Heart left ventricle (tissue), 16 donors: ENCODE measurements at regions not wholly inside any gene's neighbourhood (a gene's known extent, or its start where the extent isn't known, plus 50 kb on each side); places are given as distances from the start of the nearest gene placed in this dataset.

ENCODE experiments used
- ATAC-seq, 4 donors: fragments of 200-7000 bp; cut with Tn5 transposase; one replicate each; pipeline ENCODE4 v1.9.1; 2020 to 2022; ENCODE audit warnings: moderate library complexity in 4 of 4, mild to moderate bottlenecking in 3 of 4, moderate number of reproducible peaks in 1 of 4
- DNase-seq, 5 donors: peaks; one replicate each; pipeline ENCODE4 v3.0.0-alpha.2; 2020
- H3K27ac ChIP-seq, 12 donors: fragments of 200-600 bp; sonication (generic) in 4 of 12; one replicate each; pipeline versions ENCODE4 v1.5.0 to v1.8.0; 2016 to 2022; ENCODE audit warnings: mild to moderate bottlenecking in 2 of 12
- H3K27me3 ChIP-seq, 9 donors: fragments of 200-600 bp; sonication (generic) in 2 of 9; one replicate each; pipeline versions ENCODE4 v1.5.1 to v1.8.0; 2016 to 2022; ENCODE audit warnings: mild to moderate bottlenecking in 3 of 9
- H3K36me3 ChIP-seq, 9 donors: fragments of 200-600 bp; sonication (generic) in 2 of 9; one replicate each; pipeline versions ENCODE4 v1.5.0 to v1.8.0; 2018 to 2022; ENCODE audit warnings: mild to moderate bottlenecking in 2 of 9
- H3K4me1 ChIP-seq, 12 donors: fragments of 200-600 bp; sonication (generic) in 4 of 12; one replicate each; pipeline versions ENCODE4 v1.5.0 to v1.8.0; 2016 to 2022; ENCODE audit warnings: mild to moderate bottlenecking in 3 of 12
- H3K4me3 ChIP-seq, 12 donors: fragments of 200-600 bp; sonication (generic) in 4 of 12; one replicate each; pipeline versions ENCODE4 v1.5.0 to v1.8.0; 2017 to 2022; ENCODE audit warnings: mild to moderate bottlenecking in 9 of 12, moderate library complexity in 4 of 12
- H3K9me3 ChIP-seq, 12 donors: fragments of 200-600 bp; sonication (generic) in 4 of 12; one replicate each; pipeline versions ENCODE4 v1.5.0 to v1.8.0; 2016 to 2022; ENCODE audit warnings: mild to moderate bottlenecking in 1 of 12
- CTCF ChIP-seq, 12 donors: fragments of 200-600 bp; sonication (generic) in 4 of 12; IDR thresholded peaks; one replicate each; pipeline versions ENCODE4 v1.5.0 to v1.8.0; 2018 to 2022; ENCODE audit warnings: antibody characterized with exemption in 12 of 12, mild to moderate bottlenecking in 5 of 12
- POLR2A ChIP-seq, 2 donors: fragments of 450-650 bp; IDR thresholded peaks; one replicate each; pipeline ENCODE4 v1.6.1; 2017; ENCODE audit warnings: antibody characterized with exemption in 2 of 2, mild to moderate bottlenecking in 2 of 2, moderate library complexity in 2 of 2
- WGBS, 4 donors: extraction: QIAGEN DNeasy Blood & Tissue Kit in 2 of 4; methylation state at CpG; one replicate each; pipeline versions ENCODE4 v1.1.5 to v1.1.7; 2013 to 2018; 5-methylcytosine and 5-hydroxymethylcytosine counted together
- intact Hi-C, 10 donors: fragments of 100-400 bp; cut with DNase I; formaldehyde crosslinking; loops; one replicate each; pipeline versions ENCODE4 v1.11.1 to v1.14.2; 2022
- donor health status: ischemic (EF 13 %, LVEDD 7.1; RV severe dilation, severe dysfunction).
- donor health status: healthy with polysubstance abuse.
- donor health status: DM: no; HTN: yes; CAD: no.
- donor health status: DM: no; HTN: no; CAD: no.
- donor health status: ischemic (EF 25% LVEDD 6.9; RV normal size, moderate dysfunction).
- donor health status: ischemic (EF 25% LVEDD 5.7; RV mildly dilated, moderate dysfunction).
- donor health status: healthy.
- donor health status: DM: yes; HTN: yes; CAD: no.
- donor health status: ischemic (EF 35%, LVEDD 5.7; RV mildly dilated, moderate dysfunction).
- donor health status: nonischemic (EF 11% LVEDD 7.7; RV severe dilation, severe dysfunction).
- donor health status: DM: yes; HTN: yes; CAD: no.
- donor health status: PGD.
- donor health status: ischemic (EF 29% LVEDD 5.4; RV normal size, mild dysfunction).
- donor health status: nonischemic (EF 23%, LVEDD 6.1; RV moderate dilation, normal function).

GRCh38 chr9:84499969-84500582, 159.5 kb upstream of the SLC28A3 start:
- Histone ChIP-seq H3K27me3 (no peaks in the 10 kb centered on the region), H3K4me1 (peaks cover 0 to 12% (median 0%) of the 10 kb centered on the region in 12 donors), H3K27ac (no peak overlapping the region), H3K36me3 (no peaks in the 10 kb centered on the region), H3K4me3 (no peak overlapping the region), H3K9me3 (peaks cover 0 to 2% (median 0%) of the 10 kb centered on the region in 12 donors)
- DNase-seq (no peak), ATAC-seq (no peak)
- TF ChIP-seq CTCF (IDR thresholded peaks at IDR 0.05): no peak
- intact Hi-C loops: no loop called here
- 29 to 50% (median 41%) methylated on average over 1 of the region's 1 CpG for WGBS, 4 donors

- TF ChIP-seq CTCF (IDR thresholded peaks at IDR 0.05) (no peak), POLR2A (IDR thresholded peaks at IDR 0.05) (no peak)
- H3K4me3 ChIP-seq: no peak overlapping the region
- no peak for ATAC-seq
- peaks cover 0 to 12% (median 0%) of the 10 kb centered on the region in 12 donors for H3K4me1 ChIP-seq
- no peaks in the 10 kb centered on the region for H3K27me3 ChIP-seq
- intact Hi-C loops: no loop called here
- no peak for DNase-seq
- peaks cover 0 to 4% (median 0%) of the 10 kb centered on the region in 12 donors for H3K9me3 ChIP-seq
- WGBS, 4 donors: 43 to 73% (median 61%) methylated on average over 2 to 3 of the region's 3 CpGs
- H3K27ac ChIP-seq: no peak overlapping the region
- H3K36me3 ChIP-seq: no peaks in the 10 kb centered on the region
These were observed 160.3 kb upstream of the SLC28A3 start for GRCh38 chr9:84500826-84501225.

GRCh38 chr9:84501587-84501986, 161.0 kb upstream of the SLC28A3 start:
- TF ChIP-seq POLR2A (IDR thresholded peaks at IDR 0.05) (no peak), CTCF (IDR thresholded peaks at IDR 0.05) (no peak)
- ATAC-seq: peak in 1 of 4 donors; percentile 43
- Histone ChIP-seq H3K4me3 (no peak overlapping the region), H3K4me1 (peaks cover 0 to 12% (median 0%) of the 10 kb centered on the region in 12 donors), H3K36me3 (no peaks in the 10 kb centered on the region), H3K9me3 (peaks cover 0 to 12% (median 0%) of the 10 kb centered on the region in 12 donors), H3K27ac (no peak overlapping the region), H3K27me3 (no peaks in the 10 kb centered on the region)
- intact Hi-C loops: no loop called here
- no peak for DNase-seq

- no peak for TF ChIP-seq POLR2A (IDR thresholded peaks at IDR 0.05)
- TF ChIP-seq CTCF (IDR thresholded peaks at IDR 0.05): no peak
- no peak overlapping the region for H3K4me3 ChIP-seq
- H3K4me1 ChIP-seq: peaks cover 0 to 12% (median 0%) of the 10 kb centered on the region in 12 donors
- intact Hi-C loops: no loop called here
- H3K9me3 ChIP-seq: peaks cover 0 to 17% (median 0%) of the 10 kb centered on the region in 12 donors
- no peaks in the 10 kb centered on the region for H3K36me3 ChIP-seq
- DNase-seq (no peak), ATAC-seq (no peak)
- no peaks in the 10 kb centered on the region for H3K27me3 ChIP-seq
- H3K27ac ChIP-seq: no peak overlapping the region
These were observed 161.5 kb upstream of the SLC28A3 start for GRCh38 chr9:84502066-84502465.
